ENCODE measurements at regions not wholly inside any gene's neighbourhood (a gene's known extent, or its start where the extent isn't known, plus 50 kb on each side); places are given as distances from the start of the nearest gene placed in this dataset.

DNA sequence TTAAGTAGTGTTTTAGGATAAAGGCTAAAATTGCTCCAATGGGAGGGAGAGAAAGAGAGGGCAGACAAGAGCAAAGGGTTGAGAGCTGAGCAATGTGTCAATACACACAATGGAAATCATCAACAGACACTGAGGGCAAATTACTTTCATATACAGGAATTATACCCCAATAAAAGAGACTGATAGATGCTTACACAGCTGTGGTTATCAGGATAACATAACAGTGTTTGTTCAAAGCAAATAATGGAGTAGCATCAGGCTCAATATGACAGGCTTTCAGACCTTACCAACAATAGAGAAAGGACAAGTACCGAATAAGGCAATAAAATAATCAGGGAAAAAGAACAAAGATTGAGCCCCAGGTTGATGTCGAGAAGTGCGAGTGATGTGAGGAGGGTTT lies 53.4 kb upstream of the DIO2 start:
- H3K27ac ChIP-seq (replicated peaks): no peak overlapping the region
- no peak for TF ChIP-seq SPI1 (IDR thresholded peaks at IDR 0.05; ENCODE audit: borderline replicate concordance, low read depth)
- no peak for TF ChIP-seq GABPA (IDR thresholded peaks at IDR 0.05; ENCODE audit: low read depth)
- TF ChIP-seq REST (IDR thresholded peaks at IDR 0.05; ENCODE audit: insufficient replicate concordance, low read depth): no peak
- TF ChIP-seq POLR2AphosphoS5 (IDR thresholded peaks at IDR 0.05; ENCODE audit: low read depth): no peak
- TF ChIP-seq, protein P1, sequence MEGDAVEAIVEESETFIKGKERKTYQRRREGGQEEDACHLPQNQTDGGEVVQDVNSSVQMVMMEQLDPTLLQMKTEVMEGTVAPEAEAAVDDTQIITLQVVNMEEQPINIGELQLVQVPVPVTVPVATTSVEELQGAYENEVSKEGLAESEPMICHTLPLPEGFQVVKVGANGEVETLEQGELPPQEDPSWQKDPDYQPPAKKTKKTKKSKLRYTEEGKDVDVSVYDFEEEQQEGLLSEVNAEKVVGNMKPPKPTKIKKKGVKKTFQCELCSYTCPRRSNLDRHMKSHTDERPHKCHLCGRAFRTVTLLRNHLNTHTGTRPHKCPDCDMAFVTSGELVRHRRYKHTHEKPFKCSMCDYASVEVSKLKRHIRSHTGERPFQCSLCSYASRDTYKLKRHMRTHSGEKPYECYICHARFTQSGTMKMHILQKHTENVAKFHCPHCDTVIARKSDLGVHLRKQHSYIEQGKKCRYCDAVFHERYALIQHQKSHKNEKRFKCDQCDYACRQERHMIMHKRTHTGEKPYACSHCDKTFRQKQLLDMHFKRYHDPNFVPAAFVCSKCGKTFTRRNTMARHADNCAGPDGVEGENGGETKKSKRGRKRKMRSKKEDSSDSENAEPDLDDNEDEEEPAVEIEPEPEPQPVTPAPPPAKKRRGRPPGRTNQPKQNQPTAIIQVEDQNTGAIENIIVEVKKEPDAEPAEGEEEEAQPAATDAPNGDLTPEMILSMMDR (IDR thresholded peaks at IDR 0.05; ENCODE audit: insufficient read depth, low read length): no peak
- H3K4me3 ChIP-seq (replicated peaks; ENCODE audit: insufficient read depth, low read length): no peak overlapping the region
- no peaks in the 10 kb centered on the region for H3K27me3 ChIP-seq (ENCODE audit: insufficient read depth, poor library complexity, severe bottlenecking)
- DNase-seq (ENCODE audit: low read depth in 1 of 2, low spot score in 1 of 2): no peak

Measured in HL-60 (cell line).